HepG2 (cell line): ENCODE measurements at regions not wholly inside any gene's neighbourhood (a gene's known extent, or its start where the extent isn't known, plus 50 kb on each side); places are given as distances from the start of the nearest gene placed in this dataset.

Source experiments
- ATAC-seq: fragments of 200-7000 bp; cut with Tn5 transposase; 3 replicates; pipeline ENCODE4 v1.9.1; 2020; ENCODE audit warnings: mild to moderate bottlenecking, moderate library complexity
- BruUV-seq: library from RNA; stranded (reverse); fragments of 400-500 nt; replicated peaks from 2 replicates; lab custom pipeline; 2021; lab: Mats Ljungman, UMichigan
- CTCF ChIA-PET: fragments of 300-600 bp; formaldehyde crosslinking; extraction: SDS; loops from one replicate; lab custom pipeline; 2021; ENCODE audit warnings: low total read pairs, inconsistent platforms, low intra/inter-chr PET ratio; lab: Yijun Ruan, JAX
- POLR2A ChIA-PET: fragments of 350-600 bp; sonication (Branson Sonifier 250); formaldehyde crosslinking; loops from one replicate; lab custom pipeline; 2020; ENCODE audit warnings: antibody characterized with exemption, inconsistent platforms; lab: Yijun Ruan, JAX
- DNase-seq: peaks from one replicate; pipeline ENCODE4 v3.0.0-alpha.2; 2015; ENCODE audit warnings: low spot score
- FAIRE-seq: peaks from 3 replicates; lab custom pipeline; 2011; peaks lifted over from hg19 to GRCh38; lab: Jason Lieb, UNC
- H2AFZ ChIP-seq: one replicate; pipeline ENCODE4 v1.6.1; 2011; ENCODE audit warnings: low read length, inconsistent platforms
- H3K27ac ChIP-seq: fragments of 300-600 bp; 3 replicates; pipeline ENCODE4 v1.8.0; 2011; ENCODE audit warnings: mixed run types, mild to moderate bottlenecking, mixed read lengths, low read length, inconsistent platforms; ENCODE audit not compliant: insufficient read depth; ENCODE audit errors: extremely low read length
- H3K27me3 ChIP-seq, 2 experiments: fragments of 200-600 bp in 1 of 2; 2 replicates in 1 of 2; 3 replicates in 1 of 2; pipeline versions ENCODE4 v1.6.0 to v1.8.0; 2011; ENCODE audit warnings: low read length in 2 of 2, mild to moderate bottlenecking in 2 of 2, moderate library complexity in 2 of 2, inconsistent platforms in 1 of 2; ENCODE audit not compliant: insufficient read depth in 2 of 2, control insufficient read depth in 1 of 2
- H3K36me3 ChIP-seq, 2 experiments: fragments of 200-600 bp in 1 of 2; replicated peaks in 1 of 2; 2 replicates in 1 of 2; 3 replicates in 1 of 2; pipeline versions ENCODE4 v1.5.1 to v1.8.0; 2011; ENCODE audit warnings: low read length in 2 of 2, inconsistent platforms in 1 of 2; ENCODE audit not compliant: insufficient read depth in 2 of 2, control insufficient read depth in 1 of 2
- H3K4me1 ChIP-seq: 2 replicates; pipeline ENCODE4 v1.5.1; 2012; ENCODE audit warnings: low read length, inconsistent platforms; ENCODE audit not compliant: insufficient read depth
- H3K4me2 ChIP-seq: 2 replicates; pipeline ENCODE4 v1.6.0; 2011; ENCODE audit warnings: low read depth, low read length, inconsistent platforms
- H3K4me3 ChIP-seq, 3 experiments: fragments of 200-600 bp in 1 of 3; sonication (generic), shearing (Covaris generic) in 1 of 3; replicated peaks in 1 of 3; 2 replicates each; pipeline ENCODE4 v1.5.1; 2011 to 2016; ENCODE audit warnings: low read length in 3 of 3, inconsistent platforms in 2 of 3, low read depth in 2 of 3, mild to moderate bottlenecking in 2 of 3, control low read depth in 1 of 3, mixed read lengths in 1 of 3; ENCODE audit not compliant: insufficient read depth in 1 of 3
- H3K79me2 ChIP-seq: one replicate; pipeline ENCODE4 v1.6.1; 2011; ENCODE audit warnings: low read length, inconsistent platforms; ENCODE audit not compliant: insufficient read depth
- H3K9ac ChIP-seq: 2 replicates; pipeline ENCODE4 v1.6.0; 2011; ENCODE audit warnings: mild to moderate bottlenecking, low read depth, low read length, inconsistent platforms; ENCODE audit not compliant: insufficient read depth
- H3K9me3 ChIP-seq: 2 replicates; pipeline ENCODE4 v1.5.1; 2012; ENCODE audit warnings: mild to moderate bottlenecking, low read length
- H4K20me1 ChIP-seq: 2 replicates; pipeline ENCODE4 v1.6.0; 2011; ENCODE audit warnings: inconsistent platforms, mild to moderate bottlenecking, low read length, moderate library complexity; ENCODE audit not compliant: insufficient read depth
- CENPX ChIP-seq: sonication (generic); formaldehyde crosslinking; IDR thresholded peaks from 2 replicates; pipeline ENCODE4 v1.9.0; 2021; ENCODE audit warnings: mild to moderate bottlenecking, missing genetic modification reagents, moderate library complexity
- FOSL2 ChIP-seq: sonication (generic); formaldehyde crosslinking; IDR thresholded peaks from 2 replicates; pipeline ENCODE4 v1.4.0; 2020; ENCODE audit warnings: missing genetic modification reagents
- PCBP2 ChIP-seq: fragments of 200-400 bp; formaldehyde crosslinking; optimal IDR thresholded peaks from 2 replicates; pipeline ENCODE3; 2018; ENCODE audit warnings: low read length, low read depth; ENCODE audit not compliant: poor library complexity, severe bottlenecking
- PHB2 ChIP-seq: fragments of 450-650 bp; IDR thresholded peaks from 2 replicates; pipeline ENCODE4 v1.6.1; 2018; ENCODE audit not compliant: partially characterized antibody
- PPARG ChIP-seq: conservative IDR thresholded peaks from 2 replicates; pipeline ENCODE4 v1.6.1; 2016; ENCODE audit warnings: missing biosample characterization, missing genetic modification reagents
- RFXANK ChIP-seq: IDR thresholded peaks from 2 replicates; pipeline ENCODE4 v1.6.1; 2016
- SMARCE1 ChIP-seq: fragments of 450-650 bp; IDR thresholded peaks from 2 replicates; pipeline ENCODE4 v1.6.1; 2017; ENCODE audit warnings: borderline replicate concordance
- ZFP90 ChIP-seq: sonication (generic); formaldehyde crosslinking; IDR thresholded peaks from 2 replicates; pipeline ENCODE4 v1.8.0; 2022; ENCODE audit warnings: missing genetic modification reagents, mild to moderate bottlenecking, inconsistent platforms, borderline replicate concordance
- ZNF160 ChIP-seq: sonication (generic); formaldehyde crosslinking; IDR thresholded peaks from 2 replicates; pipeline ENCODE4 v1.8.0; 2022; ENCODE audit warnings: mild to moderate bottlenecking, inconsistent platforms, missing genetic modification reagents
- ZNF83 ChIP-seq: sonication (generic); formaldehyde crosslinking; IDR thresholded peaks from 2 replicates; pipeline ENCODE4 v1.4.0; 2020; ENCODE audit warnings: missing genetic modification reagents, mild to moderate bottlenecking, borderline replicate concordance
- WGBS: methylation state at CpG from one replicate; pipeline ENCODE4 v1.1.6; 2017; ENCODE audit warnings: low lambda C conversion rate; 5-methylcytosine and 5-hydroxymethylcytosine counted together
- in situ Hi-C: cut with HindIII; loops from 2 replicates; pipeline ENCODE4 v1.10.0; 2017; ENCODE audit warnings: low pct_unique_long_range_greater_than_20kb; ENCODE audit not compliant: extremely low pct_ligation_motif_present
- intact Hi-C: fragments of 100-400 bp; cut with micrococcal nuclease; formaldehyde crosslinking; loops from one replicate; pipeline ENCODE4 v1.10.0; 2022; ENCODE audit not compliant: unreplicated experiment
- TF ChIP-seq, protein P1 (sequence below): IDR thresholded peaks from 2 replicates; pipeline ENCODE4 v1.6.1; 2016; ENCODE audit warnings: missing genetic modification reagents, missing compliant biosample characterization
- TF ChIP-seq, protein P2 (sequence below): sonication (generic); formaldehyde crosslinking; conservative IDR thresholded peaks from 2 replicates; pipeline ENCODE4 v1.8.0; 2022; ENCODE audit warnings: low read depth, missing genetic modification reagents

DNA sequence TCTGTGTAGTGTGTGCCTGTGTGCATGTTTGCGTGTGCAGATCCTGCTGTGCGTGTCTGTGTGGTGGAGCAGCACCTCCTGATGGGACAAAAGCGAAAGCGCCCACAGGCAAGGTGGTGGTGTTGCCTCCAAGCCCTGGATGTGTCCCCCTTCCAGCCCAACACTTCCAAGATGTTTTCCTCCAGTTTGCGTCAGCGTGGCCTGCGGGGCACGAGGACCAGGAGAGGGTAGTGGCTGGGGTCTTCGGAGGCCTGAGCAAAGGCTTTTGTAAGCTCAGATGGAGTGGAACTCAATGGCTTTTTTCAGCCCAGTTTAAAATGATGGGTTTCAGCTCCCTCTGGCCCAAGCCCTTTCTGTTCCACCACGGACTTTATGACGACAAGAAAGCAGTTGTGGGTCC, 209.5 kb downstream of the IRX2 start:
- H3K79me2 ChIP-seq, result no peaks in the 10 kb centered on the region
- H3K9me3 ChIP-seq, result no peaks in the 10 kb centered on the region
- no peak overlapping the region for H3K9ac ChIP-seq
- DNase-seq (no peak), ATAC-seq (no peak), FAIRE-seq (no peak)
- intact Hi-C loops, result no loop called here
- H3K4me1 ChIP-seq, result no peaks in the 10 kb centered on the region
- H4K20me1 ChIP-seq, result no peaks in the 10 kb centered on the region
- POLR2A ChIA-PET, result no interaction called here
- in situ Hi-C loops, result no loop called here
- H3K4me2 ChIP-seq, result no peak overlapping the region
- H3K36me3 ChIP-seq, result no peaks in the 10 kb centered on the region
- TF ChIP-seq RFXANK (CRISPR knock-in tag) (no peak), PHB2 (no peak), ZNF160 (CRISPR knock-in tag) (no peak), SMARCE1 (no peak)
- TF ChIP-seq, protein P1, sequence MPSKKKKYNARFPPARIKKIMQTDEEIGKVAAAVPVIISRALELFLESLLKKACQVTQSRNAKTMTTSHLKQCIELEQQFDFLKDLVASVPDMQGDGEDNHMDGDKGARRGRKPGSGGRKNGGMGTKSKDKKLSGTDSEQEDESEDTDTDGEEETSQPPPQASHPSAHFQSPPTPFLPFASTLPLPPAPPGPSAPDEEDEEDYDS (CRISPR knock-in tag), result no peak
- CTCF ChIA-PET, result no interaction called here
- no peak overlapping the region for H3K27ac ChIP-seq
- H3K4me3 ChIP-seq, result no peak overlapping the region
- BruUV-seq, result no TSS peak
- 25% methylated on average over 3 of the region's 11 CpGs for WGBS
- no peak overlapping the region for H2AFZ ChIP-seq
- peaks cover 0 to 31% of the 10 kb centered on the region in 2 experiments; a peak in 3 of 5 replicates for H3K27me3 ChIP-seq

DNA sequence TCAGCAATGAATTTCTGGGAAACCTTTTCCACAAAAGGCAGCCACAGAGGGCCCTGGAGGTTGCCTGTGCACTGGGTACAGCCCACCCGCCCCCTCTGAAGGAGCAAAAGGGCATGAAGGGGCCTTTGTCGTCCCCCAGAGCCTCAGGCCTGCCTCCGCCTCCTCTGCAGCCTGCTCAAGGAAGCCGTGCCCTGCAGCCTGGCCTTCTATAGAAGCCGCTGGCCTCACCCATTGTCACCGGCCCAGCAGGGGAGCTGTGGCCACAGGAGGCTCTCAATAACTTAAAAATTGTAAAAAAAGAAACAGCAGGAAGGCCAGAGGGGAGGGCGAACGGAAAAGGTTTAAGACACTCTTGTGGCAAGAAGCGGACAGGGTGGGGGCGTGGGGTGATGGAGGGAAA, 213.3 kb downstream of the IRX2 start:
- BruUV-seq, result no TSS peak
- Histone ChIP-seq H3K36me3 (no peaks in the 10 kb centered on the region), H3K79me2 (no peaks in the 10 kb centered on the region), H3K4me2 (no peak overlapping the region), H3K4me3 (no peak overlapping the region), H4K20me1 (no peaks in the 10 kb centered on the region), H3K4me1 (no peaks in the 10 kb centered on the region), H2AFZ (no peak overlapping the region), H3K27ac (no peak overlapping the region), H3K9ac (no peak overlapping the region), H3K27me3 (peaks cover 0 to 17% of the 10 kb centered on the region in 2 experiments; a peak in 2 of 5 replicates), H3K9me3 (peaks cover 11% of the 10 kb centered on the region; the same call in 1 of the 2 replicates)
- DNase-seq (no peak), FAIRE-seq (no peak), ATAC-seq (no peak)
- TF ChIP-seq PPARG (no peak), CENPX (CRISPR knock-in tag) (no peak), PCBP2 (no peak), ZNF83 (no peak), FOSL2 (CRISPR knock-in tag) (no peak), ZFP90 (no peak)
- TF ChIP-seq, protein P2, sequence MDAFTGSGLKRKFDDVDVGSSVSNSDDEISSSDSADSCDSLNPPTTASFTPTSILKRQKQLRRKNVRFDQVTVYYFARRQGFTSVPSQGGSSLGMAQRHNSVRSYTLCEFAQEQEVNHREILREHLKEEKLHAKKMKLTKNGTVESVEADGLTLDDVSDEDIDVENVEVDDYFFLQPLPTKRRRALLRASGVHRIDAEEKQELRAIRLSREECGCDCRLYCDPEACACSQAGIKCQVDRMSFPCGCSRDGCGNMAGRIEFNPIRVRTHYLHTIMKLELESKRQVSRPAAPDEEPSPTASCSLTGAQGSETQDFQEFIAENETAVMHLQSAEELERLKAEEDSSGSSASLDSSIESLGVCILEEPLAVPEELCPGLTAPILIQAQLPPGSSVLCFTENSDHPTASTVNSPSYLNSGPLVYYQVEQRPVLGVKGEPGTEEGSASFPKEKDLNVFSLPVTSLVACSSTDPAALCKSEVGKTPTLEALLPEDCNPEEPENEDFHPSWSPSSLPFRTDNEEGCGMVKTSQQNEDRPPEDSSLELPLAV (CRISPR knock-in tag), result no peak
- in situ Hi-C loops, result no loop called here
- 19% methylated on average over 10 of the region's 10 CpGs for WGBS
- ChIA-PET POLR2A (no interaction called here), CTCF (no interaction called here)
- intact Hi-C loops, result no loop called here
